GM19455 (cell line): ENCODE measurements at regions not wholly inside any gene's neighbourhood (a gene's known extent, or its start where the extent isn't known, plus 50 kb on each side); places are given as distances from the start of the nearest gene placed in this dataset.
"Not testable (repeated sequence)": the region's sequence is repeated elsewhere in the genome, so short reads cannot be mapped to it uniquely, and the experiment has no call there.

Experiments used
- ATAC-seq: cut with Tn5 transposase; IDR thresholded peaks from one replicate; pipeline ENCODE4 v1.9.1; 2021; ENCODE audit not compliant: unreplicated experiment

DNA sequence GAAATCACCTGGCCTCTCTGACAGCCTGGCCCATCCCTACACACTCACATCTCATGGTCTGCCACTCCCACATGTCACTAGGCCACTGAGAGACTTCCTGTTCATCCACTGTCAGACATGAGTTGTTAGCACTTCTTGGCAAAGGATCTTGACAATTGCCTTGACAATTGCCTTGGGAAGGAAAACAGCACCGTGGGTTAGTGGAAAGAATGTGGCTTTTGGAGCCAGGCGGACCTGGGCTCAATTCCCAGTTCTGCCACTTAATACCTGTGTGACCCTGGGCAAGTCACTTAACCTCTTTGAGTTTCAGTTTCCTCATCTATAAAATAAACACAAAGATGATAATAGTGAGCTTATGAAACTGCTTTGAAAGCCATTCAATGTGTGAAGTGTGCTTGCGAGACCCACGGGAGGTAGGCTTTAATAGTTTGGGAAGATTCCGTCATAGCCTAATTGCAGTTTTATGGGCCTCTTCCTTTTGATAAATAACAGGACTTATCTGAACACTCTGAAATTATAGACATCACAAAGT is 250.4 kb downstream of the C12orf75 start:
- ATAC-seq = no peak

- ATAC-seq = no peak
Measured at GRCh38 chr12:105581420-105581819, 250.9 kb downstream of the C12orf75 start.

- ATAC-seq = no peak
Measured at GRCh38 chr12:105585107-105585506, 254.6 kb downstream of the C12orf75 start.

DNA sequence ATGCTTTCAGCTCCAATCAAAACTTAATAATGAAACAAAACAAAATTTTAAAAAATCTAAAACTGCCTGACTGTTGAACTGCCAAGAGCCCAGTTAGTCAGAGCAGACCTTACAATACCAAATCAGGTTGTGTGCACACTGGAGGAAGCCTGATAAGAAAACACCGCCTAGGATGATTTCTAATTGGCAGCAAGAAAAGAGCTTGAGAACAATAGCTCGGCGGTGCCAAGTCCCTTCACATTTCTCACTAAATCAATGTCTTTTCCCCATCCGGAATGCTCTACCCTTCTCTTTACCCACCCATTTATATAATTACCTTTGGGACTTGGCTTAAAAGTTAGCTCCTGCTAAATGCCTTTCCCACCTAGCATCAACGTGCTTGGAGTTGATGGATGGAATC is 256.7 kb downstream of the C12orf75 start:
- no peak for ATAC-seq

DNA sequence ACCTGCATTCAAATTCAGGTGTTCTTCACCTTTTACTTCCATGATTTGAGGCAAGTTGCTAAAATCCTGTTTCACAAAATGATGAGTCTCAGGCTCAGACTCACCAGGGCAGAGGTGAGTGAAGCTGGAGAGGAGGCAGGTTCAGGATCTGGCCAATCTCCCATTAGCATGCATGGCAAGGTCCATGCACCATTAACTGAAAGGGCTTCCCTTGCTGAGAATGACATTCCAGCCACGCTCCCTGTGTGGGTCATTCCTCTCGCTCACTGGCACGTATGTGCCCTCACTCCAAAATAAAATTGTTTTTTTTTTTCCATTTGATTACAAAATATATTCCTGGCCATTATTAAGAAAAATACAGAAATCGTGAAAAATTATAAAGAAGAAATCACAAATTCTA is 257.6 kb downstream of the C12orf75 start:
- ATAC-seq = no peak

DNA sequence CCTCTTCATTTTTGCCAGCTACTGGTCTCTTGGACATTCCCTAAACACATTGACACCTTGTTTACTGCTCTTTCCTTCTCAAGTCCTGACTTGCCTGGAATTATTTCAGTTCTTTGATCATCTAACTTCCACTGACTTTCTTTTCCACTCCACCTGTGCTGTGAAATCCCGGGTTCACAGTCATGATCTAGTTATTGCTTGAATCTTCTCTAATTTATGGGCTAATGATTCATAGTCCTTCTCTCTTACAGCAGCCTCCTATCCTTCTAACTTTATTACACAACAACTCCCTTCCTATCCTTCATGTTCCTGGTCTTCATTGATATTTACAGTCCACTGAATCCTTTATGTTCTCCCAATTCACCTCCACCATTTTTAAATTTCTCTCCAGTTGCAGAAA is 260.1 kb downstream of the C12orf75 start:
- ATAC-seq = no peak

DNA sequence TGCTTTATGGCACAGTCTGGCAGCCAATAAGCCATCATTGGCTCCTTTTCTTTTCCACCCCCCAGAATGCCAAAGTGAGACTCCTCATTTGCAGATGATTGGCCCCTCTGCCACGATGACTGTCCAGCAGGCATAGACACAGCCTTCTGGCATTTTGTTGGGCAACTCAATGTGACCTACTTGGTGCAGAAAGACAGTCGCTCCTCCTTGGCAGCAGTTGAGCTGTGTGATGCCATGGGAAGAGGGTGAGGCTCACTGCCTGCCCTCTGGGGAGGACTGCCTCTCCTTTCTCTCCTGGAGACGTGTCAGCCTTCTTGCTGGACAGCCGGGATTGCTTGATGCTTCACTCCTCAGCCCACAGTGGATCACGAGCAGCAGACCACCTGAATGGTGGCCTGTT is 264.9 kb downstream of the C12orf75 start:
- ATAC-seq = no peak

GRCh38 chr12:105596731-105597130 is 266.2 kb downstream of the C12orf75 start:
- ATAC-seq = no peak

DNA sequence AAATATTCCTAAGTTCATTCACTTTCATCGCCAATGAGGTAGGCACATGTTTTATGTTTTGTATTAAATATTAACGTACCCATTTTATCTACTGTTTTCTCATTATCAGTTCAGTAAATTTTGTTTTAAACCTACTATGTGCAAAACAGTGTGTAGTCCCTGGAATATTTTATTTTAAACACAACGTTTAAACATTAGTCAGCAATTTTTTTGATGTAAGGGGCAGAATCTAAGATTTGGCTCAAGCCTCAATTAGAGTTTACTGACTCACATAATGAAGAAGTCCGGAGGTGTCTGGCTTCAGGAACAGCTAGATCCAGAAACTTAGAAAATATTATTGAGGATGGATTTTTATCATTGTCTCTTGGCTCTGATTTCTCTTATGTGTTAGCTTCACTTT is 267.5 kb downstream of the C12orf75 start:
- no peak for ATAC-seq

DNA sequence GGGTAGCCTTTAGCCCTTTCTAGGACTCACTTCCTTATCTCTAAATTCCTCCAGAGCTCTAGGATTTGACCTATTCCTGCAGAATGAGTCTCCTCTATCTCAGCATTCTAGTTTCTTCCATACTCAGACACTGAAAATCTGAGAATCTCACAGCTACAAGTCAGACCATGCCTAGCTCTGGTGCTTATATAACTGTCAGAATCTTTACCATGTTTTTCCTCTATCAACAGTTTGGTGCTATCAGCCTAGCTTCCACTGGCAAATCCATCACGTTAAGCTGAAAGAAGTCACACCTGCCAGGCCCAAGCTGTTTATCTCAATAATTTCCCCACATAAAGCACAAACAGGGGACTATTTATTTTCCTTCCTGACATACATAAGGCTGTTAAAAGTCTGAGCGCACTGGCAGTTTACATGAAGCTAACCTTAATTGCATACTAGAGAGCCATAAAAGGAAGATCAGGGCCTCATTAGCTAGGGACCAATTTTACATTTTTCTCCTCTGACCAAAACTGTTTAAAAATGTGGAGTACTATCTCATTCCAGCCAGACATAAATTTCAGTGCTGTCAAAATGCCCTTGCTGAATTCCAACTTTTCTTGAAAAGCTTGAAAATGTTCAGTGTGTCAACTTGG is 270.5 kb downstream of the C12orf75 start:
- no peak for ATAC-seq

GRCh38 chr12:105602312-105602711 is 271.8 kb downstream of the C12orf75 start:
- not testable (repeated sequence) for ATAC-seq

GRCh38 chr12:105604281-105604680 is 273.8 kb downstream of the C12orf75 start:
- not testable (repeated sequence) for ATAC-seq

GRCh38 chr12:105606613-105607012 is 276.1 kb downstream of the C12orf75 start:
- not testable (repeated sequence) for ATAC-seq

DNA sequence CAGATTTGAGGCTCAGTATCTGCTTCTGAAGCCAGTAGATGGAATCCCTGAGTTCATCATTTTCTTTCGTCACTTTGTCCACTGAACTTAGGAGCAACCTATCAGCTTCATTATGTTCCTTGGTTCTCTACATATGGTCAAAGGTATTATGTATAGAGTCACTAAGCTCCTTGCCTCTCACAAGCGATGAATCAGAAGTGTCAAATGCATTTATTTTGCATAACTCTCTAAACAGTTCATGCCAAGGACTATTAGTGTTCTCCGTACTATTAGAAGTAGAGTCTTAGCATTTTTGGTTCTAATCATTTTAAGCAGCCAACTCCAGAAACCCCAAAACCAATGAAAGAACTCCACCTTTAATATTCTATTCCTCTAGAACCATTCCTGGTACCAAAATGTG is 278.5 kb downstream of the C12orf75 start:
- ATAC-seq = not testable (repeated sequence)

- no peak for ATAC-seq
Measured at GRCh38 chr12:105610459-105610858, 280.0 kb downstream of the C12orf75 start.

- ATAC-seq = no peak
Measured at GRCh38 chr12:105611340-105611739, 280.8 kb downstream of the C12orf75 start.

- no peak for ATAC-seq
Measured at GRCh38 chr12:105613269-105613668, 282.8 kb downstream of the C12orf75 start.

DNA sequence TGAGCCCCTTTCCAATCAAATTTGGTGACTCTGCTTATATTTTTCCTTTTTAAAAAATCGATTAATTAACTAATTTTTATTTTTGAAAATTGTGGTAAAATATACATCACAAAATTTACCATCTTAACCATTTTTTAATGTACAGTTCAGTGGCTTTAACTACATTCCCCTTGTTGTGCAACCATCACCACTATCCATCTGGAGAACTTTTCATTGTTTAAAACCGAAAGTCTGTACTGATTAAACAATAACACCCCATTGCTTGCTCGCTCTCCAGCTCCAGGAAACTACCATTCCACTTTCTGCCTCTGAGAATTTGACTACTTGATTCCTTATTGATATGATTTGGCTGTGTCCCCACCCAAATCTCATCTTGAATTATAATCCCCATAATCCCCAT is 283.4 kb downstream of the C12orf75 start:
- no peak for ATAC-seq

- no peak for ATAC-seq
Measured at GRCh38 chr12:105616971-105617540, 286.6 kb downstream of the C12orf75 start.

- no peak for ATAC-seq
Measured at GRCh38 chr12:105622220-105622619, 291.7 kb downstream of the C12orf75 start.

DNA sequence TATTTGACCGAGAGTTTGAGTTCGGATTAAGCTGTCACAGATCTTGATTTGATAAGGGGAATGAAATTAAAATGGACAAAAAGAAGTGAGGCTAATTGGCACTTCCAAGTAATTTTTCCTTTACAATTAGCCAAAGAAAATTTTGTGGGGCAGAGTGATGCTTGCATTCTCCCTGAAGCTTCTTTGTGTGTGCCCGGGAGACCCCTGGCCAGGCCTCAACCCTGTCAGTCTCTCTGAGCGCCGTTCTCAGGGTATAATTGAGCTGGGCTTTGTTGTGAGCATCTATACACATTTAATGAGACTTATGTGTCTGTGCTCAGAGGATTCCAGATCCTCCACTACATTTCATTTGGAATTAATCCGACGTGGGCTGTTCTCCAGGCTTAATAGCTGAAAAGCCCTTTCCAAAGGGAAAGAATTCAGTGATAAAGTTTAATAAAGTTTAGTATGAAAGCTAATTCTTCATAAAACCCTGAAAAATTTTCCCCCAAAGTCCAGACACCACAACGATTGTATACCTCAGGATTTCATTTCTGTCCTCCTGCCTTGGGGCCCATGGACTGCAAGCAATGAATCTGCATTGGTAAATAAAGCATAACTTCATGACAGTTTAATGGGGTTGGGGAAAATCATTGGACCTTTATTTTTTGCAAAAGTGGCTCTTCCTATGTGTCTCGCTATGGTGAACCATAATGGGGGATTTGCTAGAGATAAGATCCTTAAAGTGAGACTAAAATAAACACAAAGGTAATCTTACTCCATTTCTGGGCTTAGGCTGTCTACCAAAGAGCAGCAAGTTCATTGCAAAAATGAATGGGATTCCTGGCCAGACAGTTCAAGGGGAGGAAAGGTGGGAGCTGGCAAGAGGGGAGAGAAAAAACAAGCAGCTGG is 292.6 kb downstream of the C12orf75 start:
- ATAC-seq = no peak

DNA sequence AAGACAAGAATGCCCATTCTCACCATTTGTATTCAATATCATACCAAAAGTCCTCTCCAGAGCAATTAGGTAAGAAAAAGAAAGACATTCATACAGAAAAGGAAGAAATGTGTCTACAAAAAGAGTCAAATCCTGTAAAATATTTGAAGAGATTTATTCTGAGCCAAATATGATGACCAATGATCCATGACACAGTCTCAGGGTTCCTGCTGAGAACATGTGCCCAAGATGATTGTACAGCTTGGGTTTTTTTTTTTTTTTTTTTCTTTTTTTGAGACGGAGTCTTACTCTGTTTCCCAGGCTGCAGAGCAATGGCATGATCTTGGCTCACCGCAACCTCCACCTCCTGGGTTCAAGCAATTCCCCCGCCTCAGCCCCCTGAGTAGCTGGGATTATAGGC is 296.2 kb downstream of the C12orf75 start:
- no peak for ATAC-seq
